Fibroblast of the aortic adventitia (primary cell): ENCODE measurements at regions not wholly inside any gene's neighbourhood (a gene's known extent, or its start where the extent isn't known, plus 50 kb on each side); places are given as distances from the start of the nearest gene placed in this dataset.

Experiments
- DNase-seq: peaks from one replicate; pipeline ENCODE4 v3.0.0-alpha.2; 2010; ENCODE audit warnings: low read depth
- H3K4me3 ChIP-seq: 2 replicates; pipeline ENCODE4 v1.5.1; 2011; ENCODE audit warnings: low read depth, mild to moderate bottlenecking, control low read depth, low read length, moderate library complexity
- TF ChIP-seq, protein P1 (sequence below): IDR thresholded peaks from 2 replicates; pipeline ENCODE4 v1.5.1; 2011; ENCODE audit warnings: mild to moderate bottlenecking, low read length, control low read depth, inconsistent platforms; ENCODE audit not compliant: insufficient read depth

DNA sequence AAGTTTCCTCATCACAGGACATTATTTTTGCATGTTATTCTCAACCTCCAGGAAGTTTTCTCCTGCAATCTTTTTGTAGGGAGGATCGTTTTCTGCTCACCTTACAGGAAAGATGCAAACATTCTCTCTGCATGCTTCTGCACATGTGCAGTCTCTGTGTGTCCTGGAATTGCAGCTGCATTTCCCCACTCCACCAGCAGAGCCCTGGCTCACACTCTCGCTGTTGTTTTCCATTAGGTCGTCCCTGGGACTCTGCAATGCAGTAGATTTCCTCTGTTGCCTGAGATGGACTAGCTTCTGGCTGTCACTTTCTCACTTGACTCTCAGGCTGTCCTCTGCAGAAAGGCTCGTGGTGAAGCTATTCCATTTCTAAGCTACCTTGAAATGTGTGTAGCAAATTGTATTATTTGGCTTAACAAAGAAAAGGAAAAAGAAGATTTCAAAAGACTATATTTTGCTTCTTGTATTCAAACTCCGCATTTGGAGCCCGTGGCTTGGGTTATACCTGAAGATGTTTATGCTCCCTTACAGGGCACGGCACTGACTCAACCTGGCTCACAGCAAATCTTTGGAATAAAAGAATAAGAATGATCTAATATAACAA lies 346.7 kb downstream of the RAD51AP2 start:
- no peak overlapping the region for H3K4me3 ChIP-seq
- TF ChIP-seq, protein P1, sequence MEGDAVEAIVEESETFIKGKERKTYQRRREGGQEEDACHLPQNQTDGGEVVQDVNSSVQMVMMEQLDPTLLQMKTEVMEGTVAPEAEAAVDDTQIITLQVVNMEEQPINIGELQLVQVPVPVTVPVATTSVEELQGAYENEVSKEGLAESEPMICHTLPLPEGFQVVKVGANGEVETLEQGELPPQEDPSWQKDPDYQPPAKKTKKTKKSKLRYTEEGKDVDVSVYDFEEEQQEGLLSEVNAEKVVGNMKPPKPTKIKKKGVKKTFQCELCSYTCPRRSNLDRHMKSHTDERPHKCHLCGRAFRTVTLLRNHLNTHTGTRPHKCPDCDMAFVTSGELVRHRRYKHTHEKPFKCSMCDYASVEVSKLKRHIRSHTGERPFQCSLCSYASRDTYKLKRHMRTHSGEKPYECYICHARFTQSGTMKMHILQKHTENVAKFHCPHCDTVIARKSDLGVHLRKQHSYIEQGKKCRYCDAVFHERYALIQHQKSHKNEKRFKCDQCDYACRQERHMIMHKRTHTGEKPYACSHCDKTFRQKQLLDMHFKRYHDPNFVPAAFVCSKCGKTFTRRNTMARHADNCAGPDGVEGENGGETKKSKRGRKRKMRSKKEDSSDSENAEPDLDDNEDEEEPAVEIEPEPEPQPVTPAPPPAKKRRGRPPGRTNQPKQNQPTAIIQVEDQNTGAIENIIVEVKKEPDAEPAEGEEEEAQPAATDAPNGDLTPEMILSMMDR, result peak; percentile 64
- DNase-seq, result peak; percentile 15

DNA sequence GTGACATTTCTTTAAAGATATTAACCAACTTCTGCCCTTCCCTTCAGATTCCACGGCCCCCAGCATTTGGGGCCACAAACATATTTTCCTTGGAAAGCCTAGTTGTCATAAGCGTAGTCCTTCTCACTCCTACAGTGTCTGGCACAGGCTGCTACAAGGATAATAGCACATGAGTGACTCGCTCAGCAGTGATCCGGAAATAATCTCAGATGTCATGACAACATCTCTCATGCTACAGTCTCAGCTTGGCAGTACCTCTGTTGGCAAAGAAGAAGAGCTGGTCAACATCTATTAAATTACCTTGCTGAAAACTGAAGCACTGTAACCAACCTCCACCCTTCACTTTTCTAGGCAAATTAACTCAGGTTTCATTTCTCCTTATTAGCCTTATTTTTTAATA lies 351.7 kb downstream of the RAD51AP2 start:
- no peak for DNase-seq
- TF ChIP-seq, protein P1, result no peak
- no peak overlapping the region for H3K4me3 ChIP-seq

DNA sequence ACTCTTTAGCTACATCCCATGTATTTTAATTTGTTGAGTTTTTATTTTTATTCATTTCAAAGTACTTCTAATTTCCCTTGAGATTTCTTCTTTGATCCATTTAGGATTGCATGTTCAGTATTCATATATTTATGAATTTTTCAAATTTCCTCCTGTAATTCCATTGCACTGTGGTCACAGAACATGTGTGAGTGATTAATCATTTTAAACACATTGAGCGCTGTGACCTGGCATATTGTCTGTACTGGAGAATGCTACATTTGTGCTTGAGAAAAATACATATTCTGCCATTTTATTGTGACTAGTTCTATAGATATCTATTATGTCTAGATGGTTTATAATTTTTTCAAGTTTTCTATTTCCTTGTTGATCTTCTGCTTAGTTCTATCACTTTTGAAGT lies 353.7 kb downstream of the RAD51AP2 start:
- no peak for DNase-seq

DNA sequence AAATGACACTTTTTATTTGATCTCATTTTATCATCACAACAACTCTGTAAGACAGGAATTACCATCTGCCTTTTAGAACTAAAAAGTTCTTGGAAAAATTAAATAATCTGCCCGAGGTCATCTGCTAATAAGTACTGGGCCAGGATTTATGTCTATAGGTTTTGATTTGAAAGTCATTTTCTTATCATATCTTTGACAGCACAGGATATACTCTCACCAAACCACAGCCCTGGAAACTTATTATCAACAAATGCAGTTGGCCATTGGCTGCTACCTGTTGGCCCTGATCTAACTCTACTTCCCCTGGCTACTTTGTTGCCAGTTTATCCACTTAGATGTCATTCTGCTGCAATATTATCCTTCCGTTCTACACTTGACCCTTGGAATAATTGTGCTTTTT lies 354.6 kb downstream of the RAD51AP2 start:
- TF ChIP-seq, protein P1, result no peak
- H3K4me3 ChIP-seq, result no peak overlapping the region
- DNase-seq, result no peak

More for the DNA sequence above, 353.7 kb downstream of the RAD51AP2 start:
- TF ChIP-seq, protein P1, result no peak
- no peak overlapping the region for H3K4me3 ChIP-seq

DNA sequence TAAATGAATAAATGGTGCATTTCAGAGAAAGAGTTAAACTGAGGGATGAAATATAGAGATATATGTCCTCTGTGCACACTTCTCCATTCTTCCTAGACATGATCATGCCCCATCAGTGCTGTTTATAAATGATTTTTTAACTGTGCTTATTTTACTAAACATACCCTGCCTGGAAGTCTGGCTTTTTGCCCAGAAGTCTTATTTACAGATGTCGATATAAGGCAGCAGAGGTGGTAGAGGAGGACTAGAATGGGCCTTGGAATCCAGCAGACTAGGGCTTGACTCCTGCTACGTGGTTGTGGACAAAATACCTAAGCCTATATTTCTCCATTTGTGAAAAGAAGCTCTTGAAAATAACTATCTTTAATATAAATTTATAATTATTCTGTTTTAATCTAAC lies 355.5 kb downstream of the RAD51AP2 start:
- DNase-seq, result no peak
- H3K4me3 ChIP-seq, result no peak overlapping the region
- TF ChIP-seq, protein P1, result no peak

DNA sequence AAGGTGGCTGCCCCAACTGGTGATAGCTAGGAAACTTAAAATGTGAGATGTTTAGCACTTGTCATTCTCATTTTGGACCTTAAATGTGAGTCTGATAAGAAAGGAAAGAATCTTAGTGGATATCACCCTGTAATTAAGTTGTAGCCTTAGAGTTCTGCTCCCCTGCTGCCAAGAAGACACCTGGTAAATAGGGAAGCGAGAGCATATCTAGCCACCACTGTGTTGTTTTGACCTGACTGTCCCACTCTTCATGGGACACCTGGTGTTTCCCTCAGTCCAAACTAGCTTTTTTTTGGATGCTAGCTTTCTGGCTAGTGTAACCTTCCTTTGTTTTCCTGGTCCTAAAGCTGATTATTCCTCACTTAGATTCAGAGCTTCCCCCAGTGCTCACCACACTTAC lies 357.6 kb downstream of the RAD51AP2 start:
- TF ChIP-seq, protein P1, result no peak
- DNase-seq, result no peak
- no peak overlapping the region for H3K4me3 ChIP-seq

DNA sequence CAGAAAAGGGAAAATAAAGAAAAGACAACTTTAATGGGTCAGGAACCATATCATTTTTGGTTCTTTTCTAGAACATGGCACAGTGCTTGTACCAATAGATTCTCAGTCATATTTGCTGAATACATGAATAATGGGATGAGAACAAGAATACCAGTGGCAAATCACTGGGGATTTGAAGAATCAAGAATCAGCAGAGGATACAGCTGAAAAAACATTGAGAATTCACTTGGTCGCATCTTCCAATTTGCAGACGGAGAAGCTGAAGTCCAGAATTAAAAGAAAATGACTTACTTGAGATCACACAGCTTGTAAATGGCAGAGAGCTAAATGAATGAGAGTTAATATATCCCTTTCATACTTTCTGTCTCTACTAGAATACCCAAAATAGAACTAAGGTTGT lies 362.2 kb downstream of the RAD51AP2 start:
- TF ChIP-seq, protein P1, result no peak
- no peak overlapping the region for H3K4me3 ChIP-seq
- no peak for DNase-seq
